ENCODE measurements at regions not wholly inside any gene's neighbourhood (a gene's known extent, or its start where the extent isn't known, plus 50 kb on each side); places are given as distances from the start of the nearest gene placed in this dataset.
"Not testable (repeated sequence)": the region's sequence is repeated elsewhere in the genome, so short reads cannot be mapped to it uniquely, and the experiment has no call there.

GRCh38 chr2:91768301-91768700 is 3076.8 kb downstream of the RPIA start:
- in situ Hi-C loops (cut with HindIII; ENCODE audit: low pct_ligation_motif_present, low sequenced_read_pairs); DNase-seq; H3K27me3 ChIP-seq (replicated peaks); H3K4me3 ChIP-seq (ENCODE audit: low read depth, low read length); H3K27ac ChIP-seq; H3K36me3 ChIP-seq (replicated peaks): not testable (repeated sequence)

- H3K27me3 ChIP-seq (replicated peaks); H3K4me3 ChIP-seq (ENCODE audit: low read depth, low read length); H3K36me3 ChIP-seq (replicated peaks); H3K27ac ChIP-seq; DNase-seq; in situ Hi-C loops (cut with HindIII; ENCODE audit: low pct_ligation_motif_present, low sequenced_read_pairs): not testable (repeated sequence)
Measured at GRCh38 chr2:91768997-91769396, 3077.5 kb downstream of the RPIA start.

GRCh38 chr2:91770046-91770575 is 3078.6 kb downstream of the RPIA start:
- in situ Hi-C loops (cut with HindIII; ENCODE audit: low pct_ligation_motif_present, low sequenced_read_pairs); H3K27me3 ChIP-seq (replicated peaks); H3K27ac ChIP-seq; H3K4me3 ChIP-seq (ENCODE audit: low read depth, low read length); DNase-seq; H3K36me3 ChIP-seq (replicated peaks): not testable (repeated sequence)

- H3K4me3 ChIP-seq (ENCODE audit: low read depth, low read length); in situ Hi-C loops (cut with HindIII; ENCODE audit: low pct_ligation_motif_present, low sequenced_read_pairs); H3K27me3 ChIP-seq (replicated peaks); H3K36me3 ChIP-seq (replicated peaks); DNase-seq; H3K27ac ChIP-seq: not testable (repeated sequence)
Measured at GRCh38 chr2:91771604-91772003, 3080.1 kb downstream of the RPIA start.

GRCh38 chr2:91772240-91772937 is 3080.9 kb downstream of the RPIA start:
- H3K4me3 ChIP-seq (ENCODE audit: low read depth, low read length); DNase-seq; H3K36me3 ChIP-seq (replicated peaks); H3K27ac ChIP-seq; H3K27me3 ChIP-seq (replicated peaks); in situ Hi-C loops (cut with HindIII; ENCODE audit: low pct_ligation_motif_present, low sequenced_read_pairs): not testable (repeated sequence)

GRCh38 chr2:91773810-91774209 is 3082.3 kb downstream of the RPIA start:
- DNase-seq; H3K27me3 ChIP-seq (replicated peaks); in situ Hi-C loops (cut with HindIII; ENCODE audit: low pct_ligation_motif_present, low sequenced_read_pairs); H3K36me3 ChIP-seq (replicated peaks); H3K4me3 ChIP-seq (ENCODE audit: low read depth, low read length); H3K27ac ChIP-seq: not testable (repeated sequence)

- H3K27ac ChIP-seq; H3K4me3 ChIP-seq (ENCODE audit: low read depth, low read length); H3K36me3 ChIP-seq (replicated peaks); DNase-seq; H3K27me3 ChIP-seq (replicated peaks); in situ Hi-C loops (cut with HindIII; ENCODE audit: low pct_ligation_motif_present, low sequenced_read_pairs): not testable (repeated sequence)
Measured at GRCh38 chr2:91775193-91775592, 3083.7 kb downstream of the RPIA start.

- in situ Hi-C loops (cut with HindIII; ENCODE audit: low pct_ligation_motif_present, low sequenced_read_pairs); H3K36me3 ChIP-seq (replicated peaks); H3K4me3 ChIP-seq (ENCODE audit: low read depth, low read length); DNase-seq; H3K27ac ChIP-seq; H3K27me3 ChIP-seq (replicated peaks): not testable (repeated sequence)
Measured at GRCh38 chr2:91780324-91780723, 3088.9 kb downstream of the RPIA start.

- in situ Hi-C loops (cut with HindIII; ENCODE audit: low pct_ligation_motif_present, low sequenced_read_pairs); H3K36me3 ChIP-seq (replicated peaks); H3K4me3 ChIP-seq (ENCODE audit: low read depth, low read length); DNase-seq; H3K27me3 ChIP-seq (replicated peaks); H3K27ac ChIP-seq: not testable (repeated sequence)
Measured at GRCh38 chr2:91809391-91809790, 3061.8 kb upstream of the TEKT4 start.

GRCh38 chr2:91839904-91840868 is 3031.0 kb upstream of the TEKT4 start:
- Histone ChIP-seq H3K27me3 (replicated peaks) (peaks cover 8% of the 10 kb centered on the region), H3K4me3 (ENCODE audit: low read depth, low read length) (no peak overlapping the region), H3K36me3 (replicated peaks) (no peaks in the 10 kb centered on the region), H3K27ac (no peak overlapping the region)
- no peak for TF ChIP-seq CTCF (IDR thresholded peaks at IDR 0.05; ENCODE audit: low read depth, low read length, missing control alignments)
- in situ Hi-C loops (cut with HindIII; ENCODE audit: low pct_ligation_motif_present, low sequenced_read_pairs), result no loop called here
- DNase-seq, result no peak

- DNase-seq; H3K36me3 ChIP-seq (replicated peaks); H3K27ac ChIP-seq; H3K27me3 ChIP-seq (replicated peaks); in situ Hi-C loops (cut with HindIII; ENCODE audit: low pct_ligation_motif_present, low sequenced_read_pairs); H3K4me3 ChIP-seq (ENCODE audit: low read depth, low read length): not testable (repeated sequence)
Measured at GRCh38 chr2:91842264-91842663, 3029.0 kb upstream of the TEKT4 start.

GRCh38 chr2:91842913-91843312 is 3028.3 kb upstream of the TEKT4 start:
- H3K4me3 ChIP-seq (ENCODE audit: low read depth, low read length); H3K36me3 ChIP-seq (replicated peaks); DNase-seq; in situ Hi-C loops (cut with HindIII; ENCODE audit: low pct_ligation_motif_present, low sequenced_read_pairs); H3K27me3 ChIP-seq (replicated peaks); H3K27ac ChIP-seq: not testable (repeated sequence)

- DNase-seq; H3K27ac ChIP-seq; H3K36me3 ChIP-seq (replicated peaks); in situ Hi-C loops (cut with HindIII; ENCODE audit: low pct_ligation_motif_present, low sequenced_read_pairs); H3K27me3 ChIP-seq (replicated peaks); H3K4me3 ChIP-seq (ENCODE audit: low read depth, low read length): not testable (repeated sequence)
Measured at GRCh38 chr2:91843723-91844450, 3027.3 kb upstream of the TEKT4 start.
